ENCODE measurements at regions not wholly inside any gene's neighbourhood (a gene's known extent, or its start where the extent isn't known, plus 50 kb on each side); places are given as distances from the start of the nearest gene placed in this dataset.
"Not testable (repeated sequence)": the region's sequence is repeated elsewhere in the genome, so short reads cannot be mapped to it uniquely, and the experiment has no call there.

DNA sequence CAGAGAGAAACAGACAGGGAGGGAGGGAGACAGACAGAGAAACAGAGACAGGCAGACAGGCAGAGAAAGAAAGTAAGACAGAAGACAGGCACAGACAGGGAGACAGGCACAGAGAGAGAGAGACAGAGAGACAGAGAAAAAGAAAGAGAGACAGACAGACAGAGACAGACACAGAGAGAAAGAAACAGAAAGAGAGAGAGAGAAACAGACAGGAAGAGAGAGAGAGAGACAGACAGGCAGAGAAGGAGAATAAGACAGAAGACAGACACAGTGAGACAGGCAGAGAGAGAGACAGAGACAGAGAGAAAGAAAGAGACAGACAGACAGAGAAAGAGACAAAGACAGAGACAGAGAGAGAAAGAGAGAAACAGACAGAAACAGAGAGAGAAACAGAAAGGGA, 754.8 kb upstream of the DEFB115 start:
- intact Hi-C loops (cut with DNase I) = no loop called here
- no peak for TF ChIP-seq POLR2AphosphoS5 (IDR thresholded peaks at IDR 0.05)
- no peak for TF ChIP-seq CTCF (IDR thresholded peaks at IDR 0.05)
- TF ChIP-seq POLR2A (IDR thresholded peaks at IDR 0.05; ENCODE audit: low read depth) = no peak
- no peak for TF ChIP-seq EP300 (IDR thresholded peaks at IDR 0.05)

GRCh38 chr20:30503204-30503603, 754.3 kb upstream of the DEFB115 start:
- intact Hi-C loops (cut with DNase I); H3K4me3 ChIP-seq; H3K9me3 ChIP-seq; DNase-seq (ENCODE audit: extremely low spot score); H3K36me3 ChIP-seq; H3K27ac ChIP-seq (replicated peaks in 1 of 4): not testable (repeated sequence)
- Histone ChIP-seq H3K27me3 (peaks cover 0 to 34% (median 0%) of the 10 kb centered on the region in 4 donors), H3K4me1 (peaks cover 0 to 13% (median 5%) of the 10 kb centered on the region in 4 donors)
- WGBS = 68% methylated on average over 1 of the region's 1 CpG

More for the DNA sequence above, 754.8 kb upstream of the DEFB115 start:
- no peaks in the 10 kb centered on the region for H3K9me3 ChIP-seq
- no peak overlapping the region for H3K4me3 ChIP-seq
- H3K36me3 ChIP-seq = no peaks in the 10 kb centered on the region
- peaks cover 0 to 37% (median 0%) of the 10 kb centered on the region in 4 donors for H3K27me3 ChIP-seq
- DNase-seq (ENCODE audit: extremely low spot score) = peak; percentile 42
- H3K27ac ChIP-seq (replicated peaks in 1 of 4) = no peak overlapping the region
- peaks cover 0 to 13% (median 5%) of the 10 kb centered on the region in 4 donors for H3K4me1 ChIP-seq

DNA sequence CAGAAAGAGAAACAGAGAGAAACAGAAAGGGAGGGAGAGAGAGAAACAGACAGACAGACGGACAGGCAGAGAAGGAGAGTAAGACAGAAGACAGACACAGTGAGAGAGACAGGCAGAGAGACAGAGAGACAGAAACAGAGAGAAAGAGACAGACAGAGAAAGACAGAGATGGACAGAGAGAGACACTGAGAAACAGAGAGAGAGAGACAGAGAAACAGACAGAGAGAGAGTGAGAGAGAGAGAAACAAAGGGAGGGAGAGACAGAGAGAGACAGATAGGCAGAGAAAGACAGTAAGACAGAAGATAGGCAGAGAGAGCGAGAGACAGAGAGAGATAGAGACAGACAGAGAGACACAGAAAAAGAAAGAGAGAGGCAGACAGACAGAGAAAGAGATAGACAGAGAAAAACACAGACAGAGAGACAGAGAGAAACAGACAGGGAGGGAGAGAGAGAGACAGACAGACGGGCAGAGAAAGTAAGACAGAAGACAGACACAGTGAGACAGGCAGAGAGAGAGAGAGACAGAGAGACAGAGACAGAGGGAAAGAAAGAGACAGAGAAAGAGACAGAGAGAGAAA, 753.4 kb upstream of the DEFB115 start:
- Histone ChIP-seq H3K9me3 (no peaks in the 10 kb centered on the region), H3K4me3 (no peak overlapping the region), H3K27me3 (peaks cover 0 to 32% (median 0%) of the 10 kb centered on the region in 4 donors), H3K27ac (replicated peaks in 1 of 4) (no peak overlapping the region), H3K36me3 (no peaks in the 10 kb centered on the region), H3K4me1 (peaks cover 0 to 13% (median 5%) of the 10 kb centered on the region in 4 donors)
- TF ChIP-seq POLR2AphosphoS5 (IDR thresholded peaks at IDR 0.05) (no peak), POLR2A (IDR thresholded peaks at IDR 0.05; ENCODE audit: low read depth) (no peak), CTCF (IDR thresholded peaks at IDR 0.05) (no peak), EP300 (IDR thresholded peaks at IDR 0.05) (no peak)
- no peak for DNase-seq (ENCODE audit: extremely low spot score)
- intact Hi-C loops (cut with DNase I) = no loop called here
- WGBS = 65% methylated on average over 3 of the region's 3 CpGs

DNA sequence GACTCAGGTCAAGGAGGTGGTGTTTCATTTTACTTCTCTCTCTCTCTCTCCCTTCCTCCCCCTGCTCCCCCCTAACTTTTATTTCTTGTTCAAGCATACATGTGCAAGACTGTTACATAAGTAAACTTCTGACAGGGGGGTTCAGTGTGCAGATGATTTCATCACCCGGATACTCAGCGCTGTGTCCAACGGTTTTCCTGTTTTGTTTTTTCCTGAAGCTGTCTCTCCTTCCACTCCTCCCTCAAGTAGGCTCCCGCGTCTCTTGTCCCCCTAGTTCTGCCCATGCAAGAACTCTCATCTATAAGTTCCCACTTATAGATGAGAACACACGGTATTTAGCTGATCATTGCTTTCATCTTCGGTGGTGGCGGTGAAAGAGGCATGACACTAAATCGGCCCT, 751.9 kb upstream of the DEFB115 start:
- TF ChIP-seq POLR2AphosphoS5 (IDR thresholded peaks at IDR 0.05) = no peak
- TF ChIP-seq EP300 (IDR thresholded peaks at IDR 0.05) = no peak
- no peak for TF ChIP-seq POLR2A (IDR thresholded peaks at IDR 0.05; ENCODE audit: low read depth)
- TF ChIP-seq CTCF (IDR thresholded peaks at IDR 0.05) = no peak
- no peak overlapping the region for H3K4me3 ChIP-seq
- H3K4me1 ChIP-seq = peaks cover 0 to 3% (median under 1%) of the 10 kb centered on the region in 4 donors
- DNase-seq (ENCODE audit: extremely low spot score) = no peak
- H3K36me3 ChIP-seq = no peaks in the 10 kb centered on the region
- intact Hi-C loops (cut with DNase I) = no loop called here
- no peak overlapping the region for H3K27ac ChIP-seq (replicated peaks in 1 of 4)
- WGBS = 84% methylated on average over 9 of the region's 9 CpGs
- H3K9me3 ChIP-seq = no peaks in the 10 kb centered on the region
- H3K27me3 ChIP-seq = peaks cover 0 to 17% (median 0%) of the 10 kb centered on the region in 4 donors

DNA sequence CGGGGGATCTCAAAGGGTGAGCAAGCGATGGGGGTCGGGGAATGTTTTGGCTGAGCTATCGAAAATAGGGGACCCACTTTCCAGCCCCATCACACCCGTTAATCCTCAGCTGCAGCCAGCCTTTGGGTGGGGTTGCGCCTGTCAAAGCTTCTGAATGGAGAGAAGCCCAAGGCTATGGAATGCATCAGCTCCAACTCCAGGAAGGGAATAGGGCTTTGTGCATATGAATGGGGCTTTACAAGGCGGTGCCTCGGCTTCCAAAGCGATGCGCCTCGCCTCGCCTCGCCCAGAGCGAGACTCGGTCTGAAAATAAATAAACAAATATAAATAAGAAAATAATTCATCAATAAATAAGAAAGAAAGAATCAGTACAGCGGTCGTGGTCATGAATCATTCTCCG, 751.4 kb upstream of the DEFB115 start:
- H3K36me3 ChIP-seq = no peaks in the 10 kb centered on the region
- no peaks in the 10 kb centered on the region for H3K9me3 ChIP-seq
- H3K27ac ChIP-seq (replicated peaks in 1 of 4) = no peak overlapping the region
- no peaks in the 10 kb centered on the region for H3K4me1 ChIP-seq
- DNase-seq (ENCODE audit: extremely low spot score) = no peak
- TF ChIP-seq POLR2AphosphoS5 (IDR thresholded peaks at IDR 0.05) (no peak), EP300 (IDR thresholded peaks at IDR 0.05) (no peak), CTCF (IDR thresholded peaks at IDR 0.05) (no peak), POLR2A (IDR thresholded peaks at IDR 0.05; ENCODE audit: low read depth) (no peak)
- no peak overlapping the region for H3K4me3 ChIP-seq
- intact Hi-C loops (cut with DNase I) = no loop called here
- whole genome bisulfite sequencing = 91% methylated on average over 18 of the region's 18 CpGs
- H3K27me3 ChIP-seq = peaks cover 0 to 12% (median 0%) of the 10 kb centered on the region in 4 donors

- H3K27ac ChIP-seq (replicated peaks in 1 of 4); DNase-seq (ENCODE audit: extremely low spot score); H3K4me3 ChIP-seq; H3K9me3 ChIP-seq; intact Hi-C loops (cut with DNase I); H3K4me1 ChIP-seq; H3K36me3 ChIP-seq: not testable (repeated sequence)
- H3K27me3 ChIP-seq = peaks cover 0 to 11% (median 0%) of the 10 kb centered on the region in 4 donors
- WGBS = 94% methylated on average over 21 of the region's 21 CpGs
These were observed 749.1 kb upstream of the DEFB115 start for GRCh38 chr20:30508382-30508781.
